Spleen (tissue), 7 donors: ENCODE measurements at regions not wholly inside any gene's neighbourhood (a gene's known extent, or its start where the extent isn't known, plus 50 kb on each side); places are given as distances from the start of the nearest gene placed in this dataset.

ENCODE experiments used
- CTCF ChIP-seq, 11 experiments: fragments of 200-600 bp in 7 of 11; fragments of 450-650 bp in 4 of 11; sonication (generic) in 4 of 11; IDR thresholded peaks in 8 of 11; conservative IDR thresholded peaks in 3 of 11; 1 replicate in 7 of 11; 2 replicates in 4 of 11; pipeline versions ENCODE4 v1.4.0 to v1.8.0; 2016 to 2021; ENCODE audit warnings: antibody characterized with exemption in 11 of 11, inconsistent platforms in 4 of 11, mild to moderate bottlenecking in 1 of 11
- POLR2A ChIP-seq, 3 donors: fragments of 450-650 bp; IDR thresholded peaks; one replicate each; pipeline ENCODE4 v1.5.1; 2017; ENCODE audit warnings: antibody characterized with exemption in 3 of 3, mild to moderate bottlenecking in 1 of 3
- POLR2AphosphoS5 ChIP-seq, 3 donors: sonication (generic); formaldehyde crosslinking; IDR thresholded peaks; one replicate each; pipeline ENCODE4 v1.5.1; 2017; ENCODE audit warnings: antibody characterized with exemption in 3 of 3
- donor health status: DM: no; HTN: no; CAD: no; lungs with moderate emphysema.
- donor health status: DM: no; HTN: no; CAD: no.
- donor health status: DM: no; HTN: no; CAD: no.

DNA sequence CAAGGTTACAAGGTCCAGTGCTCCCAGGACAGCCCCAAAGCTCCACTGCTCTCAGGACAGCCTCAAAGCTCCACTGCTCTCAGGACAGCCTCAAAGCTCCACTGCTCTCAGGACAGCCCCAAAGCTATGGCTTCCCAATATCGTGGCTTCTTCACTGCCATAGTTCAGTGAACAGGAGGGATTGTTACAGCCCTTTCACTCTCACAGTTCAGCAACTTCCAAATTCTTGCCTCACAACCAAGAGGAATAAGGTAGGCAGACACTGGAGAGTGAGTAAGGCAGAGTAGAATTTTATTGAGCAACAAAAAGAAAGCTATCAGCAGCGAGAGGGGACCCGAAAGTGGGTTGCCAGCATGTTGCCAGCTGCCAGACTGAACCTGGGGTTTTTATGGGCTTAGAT is 277.6 kb downstream of the CDH10 start:
- TF ChIP-seq POLR2A (IDR thresholded peaks at IDR 0.05) (no peak), CTCF (IDR thresholded peaks at IDR 0.05 in 8 of 11, conservative IDR thresholded peaks at IDR 0.05 in 3 of 11) (no peak), POLR2AphosphoS5 (IDR thresholded peaks at IDR 0.05) (no peak)
